NCI-H69 (cell line): ENCODE measurements at regions not wholly inside any gene's neighbourhood (a gene's known extent, or its start where the extent isn't known, plus 50 kb on each side); places are given as distances from the start of the nearest gene placed in this dataset.

ENCODE experiments used
- DNase-seq: peaks from one replicate; lab custom pipeline; 2025; lab: John Stamatoyannopoulos, UW

- no peak for DNase-seq
Observed at GRCh38 chr16:8519179-8519578, 71.1 kb downstream of the TMEM114 start.

GRCh38 chr16:8517280-8517679, 73.0 kb downstream of the TMEM114 start:
- DNase-seq, result no peak

- DNase-seq, result no peak
Observed at GRCh38 chr16:8516471-8516870, 73.8 kb downstream of the TMEM114 start.

- DNase-seq, result no peak
Observed at GRCh38 chr16:8512941-8513624, 77.2 kb downstream of the TMEM114 start.

- no peak for DNase-seq
Observed at GRCh38 chr16:8511464-8511863, 78.8 kb downstream of the TMEM114 start.

GRCh38 chr16:8510160-8510559, 80.2 kb downstream of the TMEM114 start:
- no peak for DNase-seq

- DNase-seq, result peak; percentile 18
Observed at GRCh38 chr16:8505327-8505991, 84.9 kb downstream of the TMEM114 start.

GRCh38 chr16:8502446-8502845, 87.9 kb downstream of the TMEM114 start:
- DNase-seq, result no peak

GRCh38 chr16:8500351-8500750, 90.0 kb downstream of the TMEM114 start:
- no peak for DNase-seq

GRCh38 chr16:8496364-8496763, 93.9 kb downstream of the TMEM114 start:
- no peak for DNase-seq

GRCh38 chr16:8493972-8494371, 96.3 kb downstream of the TMEM114 start:
- DNase-seq, result no peak

GRCh38 chr16:8492690-8493089, 97.6 kb downstream of the TMEM114 start:
- no peak for DNase-seq

GRCh38 chr16:8489580-8489979, 100.7 kb downstream of the TMEM114 start:
- DNase-seq, result peak; percentile 45

GRCh38 chr16:8486985-8487384, 103.3 kb downstream of the TMEM114 start:
- no peak for DNase-seq

GRCh38 chr16:8483396-8483795, 106.9 kb downstream of the TMEM114 start:
- no peak for DNase-seq

- DNase-seq, result no peak
Observed at GRCh38 chr16:8481810-8482209, 108.5 kb downstream of the TMEM114 start.

GRCh38 chr16:8476824-8477223, 113.5 kb downstream of the TMEM114 start:
- no peak for DNase-seq

- DNase-seq, result peak; percentile 64
Observed at GRCh38 chr16:8474587-8474986, 115.7 kb downstream of the TMEM114 start.

GRCh38 chr16:8469102-8469778, 121.1 kb downstream of the TMEM114 start:
- no peak for DNase-seq

- no peak for DNase-seq
Observed at GRCh38 chr16:8464979-8465378, 125.3 kb downstream of the TMEM114 start.

- DNase-seq, result no peak
Observed at GRCh38 chr16:8459085-8459733, 131.1 kb downstream of the TMEM114 start.

- no peak for DNase-seq
Observed at GRCh38 chr16:8458481-8459046, 131.7 kb downstream of the TMEM114 start.
